HL-60 (cell line): ENCODE measurements at regions not wholly inside any gene's neighbourhood (a gene's known extent, or its start where the extent isn't known, plus 50 kb on each side); places are given as distances from the start of the nearest gene placed in this dataset.

Source experiments
- CTCF ChIP-seq: IDR thresholded peaks from one replicate; pipeline ENCODE4 v1.5.1; 2011; ENCODE audit warnings: low read length, control low read depth, inconsistent platforms; ENCODE audit not compliant: insufficient read depth
- GABPA ChIP-seq: IDR thresholded peaks from 2 replicates; pipeline ENCODE4 v1.6.1; 2012; ENCODE audit warnings: low read depth
- POLR2AphosphoS5 ChIP-seq: IDR thresholded peaks from 2 replicates; pipeline ENCODE4 v1.6.1; 2012; ENCODE audit warnings: low read depth
- TF ChIP-seq, protein P1 (sequence below): IDR thresholded peaks from 2 replicates; pipeline ENCODE4 v1.6.1; 2012; ENCODE audit warnings: low read depth; ENCODE audit not compliant: insufficient replicate concordance

GRCh38 chr4:184282895-184283654, 65.4 kb upstream of the ENPP6 start:
- TF ChIP-seq, protein P1, sequence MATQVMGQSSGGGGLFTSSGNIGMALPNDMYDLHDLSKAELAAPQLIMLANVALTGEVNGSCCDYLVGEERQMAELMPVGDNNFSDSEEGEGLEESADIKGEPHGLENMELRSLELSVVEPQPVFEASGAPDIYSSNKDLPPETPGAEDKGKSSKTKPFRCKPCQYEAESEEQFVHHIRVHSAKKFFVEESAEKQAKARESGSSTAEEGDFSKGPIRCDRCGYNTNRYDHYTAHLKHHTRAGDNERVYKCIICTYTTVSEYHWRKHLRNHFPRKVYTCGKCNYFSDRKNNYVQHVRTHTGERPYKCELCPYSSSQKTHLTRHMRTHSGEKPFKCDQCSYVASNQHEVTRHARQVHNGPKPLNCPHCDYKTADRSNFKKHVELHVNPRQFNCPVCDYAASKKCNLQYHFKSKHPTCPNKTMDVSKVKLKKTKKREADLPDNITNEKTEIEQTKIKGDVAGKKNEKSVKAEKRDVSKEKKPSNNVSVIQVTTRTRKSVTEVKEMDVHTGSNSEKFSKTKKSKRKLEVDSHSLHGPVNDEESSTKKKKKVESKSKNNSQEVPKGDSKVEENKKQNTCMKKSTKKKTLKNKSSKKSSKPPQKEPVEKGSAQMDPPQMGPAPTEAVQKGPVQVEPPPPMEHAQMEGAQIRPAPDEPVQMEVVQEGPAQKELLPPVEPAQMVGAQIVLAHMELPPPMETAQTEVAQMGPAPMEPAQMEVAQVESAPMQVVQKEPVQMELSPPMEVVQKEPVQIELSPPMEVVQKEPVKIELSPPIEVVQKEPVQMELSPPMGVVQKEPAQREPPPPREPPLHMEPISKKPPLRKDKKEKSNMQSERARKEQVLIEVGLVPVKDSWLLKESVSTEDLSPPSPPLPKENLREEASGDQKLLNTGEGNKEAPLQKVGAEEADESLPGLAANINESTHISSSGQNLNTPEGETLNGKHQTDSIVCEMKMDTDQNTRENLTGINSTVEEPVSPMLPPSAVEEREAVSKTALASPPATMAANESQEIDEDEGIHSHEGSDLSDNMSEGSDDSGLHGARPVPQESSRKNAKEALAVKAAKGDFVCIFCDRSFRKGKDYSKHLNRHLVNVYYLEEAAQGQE = no peak
- no peak for TF ChIP-seq CTCF
- no peak for TF ChIP-seq GABPA
- TF ChIP-seq POLR2AphosphoS5 = no peak
